ELR (cell line): ENCODE measurements at regions not wholly inside any gene's neighbourhood (a gene's known extent, or its start where the extent isn't known, plus 50 kb on each side); places are given as distances from the start of the nearest gene placed in this dataset.

Source experiments
- DNase-seq: peaks from one replicate; pipeline ENCODE4 v3.0.0-alpha.2; 2015; ENCODE audit warnings: low read depth

DNA sequence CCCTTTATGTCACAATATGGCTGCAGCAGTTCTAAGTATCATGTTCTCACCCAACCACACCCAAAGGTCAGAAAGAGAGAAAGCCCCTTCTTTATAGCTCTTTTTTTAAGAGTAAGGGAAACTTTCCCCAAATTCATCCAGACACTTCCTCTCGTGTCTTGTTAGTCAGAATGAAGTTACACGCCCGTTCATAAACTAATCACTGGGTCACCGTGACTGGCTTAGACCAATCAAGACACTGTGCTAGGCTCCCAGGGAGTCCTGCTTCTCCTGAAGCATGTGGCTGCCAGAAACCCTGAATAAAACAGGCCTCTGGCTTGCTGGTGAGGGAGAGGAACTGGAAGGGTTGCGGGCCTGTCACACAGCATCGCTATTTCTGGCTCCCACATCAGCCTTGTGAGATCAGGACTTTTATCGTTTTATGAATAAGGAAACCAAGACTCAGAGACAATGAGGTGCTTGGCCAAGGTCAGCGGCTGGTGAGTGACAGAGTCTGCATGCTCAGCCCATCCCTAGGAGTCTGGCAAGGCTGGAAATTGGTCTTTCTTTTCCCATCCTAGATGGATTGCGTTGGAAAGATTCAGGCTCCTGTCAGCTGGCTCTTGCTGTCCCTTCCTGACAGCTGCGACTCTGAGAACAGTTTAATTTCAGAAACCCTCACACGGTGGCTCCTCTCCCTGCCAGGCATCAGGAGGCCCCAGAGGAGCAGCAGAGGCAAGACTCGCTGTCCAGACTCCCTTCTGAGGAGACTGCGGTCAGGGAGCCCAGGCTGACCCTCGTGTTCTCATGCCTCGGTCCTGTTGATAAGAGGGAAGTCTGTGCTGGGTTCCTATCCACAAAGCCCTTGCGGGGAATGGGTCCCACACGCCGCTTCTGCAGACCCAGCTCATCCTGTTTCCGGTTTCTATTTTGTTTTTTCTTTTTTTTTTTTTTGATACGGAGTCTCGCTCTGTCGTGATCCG is 104.5 kb upstream of the TAF1B start:
- DNase-seq, result no peak

DNA sequence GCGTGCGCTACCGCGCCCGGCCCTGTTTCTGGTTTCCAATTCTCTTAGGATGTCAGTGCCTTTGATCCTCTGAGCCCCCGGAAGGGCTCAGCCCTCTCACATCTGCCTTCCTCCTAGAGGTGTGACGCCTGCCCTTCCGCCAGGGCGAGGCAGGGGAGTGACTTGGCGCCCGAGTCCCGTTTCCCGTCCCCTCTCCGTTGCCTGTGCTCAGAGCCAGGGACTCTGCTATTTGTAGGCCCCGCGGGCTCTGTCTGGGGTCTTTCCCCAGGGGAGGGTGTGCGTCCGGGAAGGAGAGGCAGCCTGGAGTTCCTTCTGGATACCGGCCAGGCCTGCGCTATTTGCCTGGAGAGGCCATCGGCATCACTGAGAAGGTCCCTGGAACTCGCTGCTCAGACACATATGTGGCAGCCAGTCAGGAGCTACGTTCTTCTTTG is 103.7 kb upstream of the TAF1B start:
- no peak for DNase-seq

DNA sequence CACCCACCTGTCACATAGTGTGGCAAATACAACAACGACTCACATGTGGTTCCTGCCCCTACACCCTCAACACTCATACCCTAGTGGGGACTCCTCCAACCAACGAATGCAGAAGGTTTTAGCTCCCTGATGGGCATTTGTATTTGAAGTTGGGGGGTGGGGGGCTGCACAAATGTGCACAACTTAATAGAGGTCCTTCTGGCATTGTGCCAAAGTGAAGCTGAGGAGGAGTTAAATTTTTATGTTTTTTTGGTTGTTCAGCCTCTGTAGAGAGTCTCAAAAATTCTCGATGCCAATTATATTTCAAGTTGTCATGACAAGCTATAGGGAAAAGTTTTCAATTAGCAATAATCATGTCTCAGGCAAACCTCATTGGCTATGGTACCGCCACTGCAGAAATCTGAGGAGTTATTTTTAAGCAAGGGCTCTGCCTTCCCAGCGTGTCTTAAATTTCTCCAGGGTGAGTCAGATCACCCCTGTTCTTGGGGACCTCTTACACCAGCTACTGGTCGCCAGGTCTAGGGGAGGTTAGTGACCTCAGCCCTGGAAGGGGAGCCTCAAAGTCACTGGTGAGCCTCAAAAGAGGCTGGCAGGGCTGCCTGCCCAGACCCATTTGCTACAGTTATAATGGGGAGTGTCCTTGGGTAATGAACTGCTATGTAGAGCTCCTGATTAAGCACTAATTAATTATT is 102.7 kb upstream of the TAF1B start:
- peak; percentile 30 for DNase-seq

DNA sequence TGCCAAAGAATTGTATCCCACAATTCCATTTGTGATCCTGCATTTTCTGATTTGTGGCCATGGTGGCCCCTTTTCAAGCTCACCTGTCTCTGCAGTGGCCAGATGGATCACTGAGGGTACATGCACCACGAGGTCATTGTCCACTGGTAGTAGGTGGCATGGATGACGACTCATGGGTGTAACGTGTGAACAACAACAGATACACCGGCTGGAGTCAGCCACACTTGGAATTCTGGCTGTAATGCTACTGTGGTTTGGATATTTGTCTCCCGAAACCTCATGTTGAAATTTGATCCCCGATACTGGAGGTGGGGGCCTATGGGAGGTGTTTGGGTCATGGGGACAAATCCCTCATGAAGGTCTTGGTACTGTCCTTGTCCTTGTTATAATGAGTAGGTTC is 102.2 kb upstream of the TAF1B start:
- no peak for DNase-seq

DNA sequence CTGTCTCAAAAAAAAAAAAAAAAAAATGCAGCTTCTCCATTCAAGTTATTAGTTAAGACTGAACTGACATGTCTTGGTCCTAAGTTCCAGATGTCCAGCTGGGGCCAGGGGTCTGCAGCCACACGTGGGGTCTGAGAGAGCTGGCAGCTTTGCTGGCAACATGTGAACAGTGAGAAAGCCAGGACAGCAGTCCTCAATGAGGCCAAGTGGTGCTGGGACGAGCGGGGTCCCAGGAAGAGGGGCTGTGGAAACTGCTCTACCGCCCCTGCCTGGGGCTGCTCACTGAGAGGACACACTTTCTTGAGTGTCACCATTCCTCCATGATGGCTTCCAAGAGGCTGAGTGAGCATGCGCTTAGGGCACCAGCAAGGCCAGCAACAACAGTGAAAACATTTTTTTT is 100.7 kb upstream of the TAF1B start:
- no peak for DNase-seq

DNA sequence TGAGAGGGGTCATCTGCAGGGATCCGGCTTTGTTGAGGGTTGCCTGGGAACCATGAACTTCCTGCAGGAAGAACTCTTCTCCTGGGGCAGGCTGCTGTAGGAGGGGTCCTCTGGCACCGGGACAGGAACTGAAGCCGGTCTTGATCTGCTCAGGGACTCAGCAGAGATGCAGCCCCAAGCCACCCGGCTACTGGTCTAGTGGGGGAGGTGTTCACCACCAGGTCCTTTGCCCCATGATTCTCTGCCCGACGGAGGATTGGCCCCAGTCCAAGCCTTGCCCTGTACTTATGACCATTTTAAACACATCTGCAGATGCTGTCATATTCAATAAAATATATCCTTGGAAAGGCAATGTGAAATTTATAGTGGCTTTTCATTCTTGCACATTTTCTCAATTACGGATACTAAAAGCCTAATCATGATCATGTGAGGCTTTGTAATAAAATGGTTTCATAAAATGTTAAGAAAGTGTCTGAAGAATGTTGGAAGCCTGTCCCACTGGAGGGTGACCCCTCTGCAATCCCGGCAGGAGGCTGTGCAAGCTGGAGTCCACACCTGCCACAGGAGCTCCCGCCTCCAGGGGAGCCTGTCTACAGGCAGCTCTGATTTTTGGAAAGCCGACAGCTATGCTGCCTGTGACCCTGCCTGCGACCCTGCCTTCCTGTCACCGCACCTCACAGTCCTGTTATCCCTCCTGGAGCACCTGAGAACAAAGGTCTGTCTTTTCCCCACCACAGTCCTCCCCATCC is 98.8 kb upstream of the TAF1B start:
- DNase-seq, result no peak

DNA sequence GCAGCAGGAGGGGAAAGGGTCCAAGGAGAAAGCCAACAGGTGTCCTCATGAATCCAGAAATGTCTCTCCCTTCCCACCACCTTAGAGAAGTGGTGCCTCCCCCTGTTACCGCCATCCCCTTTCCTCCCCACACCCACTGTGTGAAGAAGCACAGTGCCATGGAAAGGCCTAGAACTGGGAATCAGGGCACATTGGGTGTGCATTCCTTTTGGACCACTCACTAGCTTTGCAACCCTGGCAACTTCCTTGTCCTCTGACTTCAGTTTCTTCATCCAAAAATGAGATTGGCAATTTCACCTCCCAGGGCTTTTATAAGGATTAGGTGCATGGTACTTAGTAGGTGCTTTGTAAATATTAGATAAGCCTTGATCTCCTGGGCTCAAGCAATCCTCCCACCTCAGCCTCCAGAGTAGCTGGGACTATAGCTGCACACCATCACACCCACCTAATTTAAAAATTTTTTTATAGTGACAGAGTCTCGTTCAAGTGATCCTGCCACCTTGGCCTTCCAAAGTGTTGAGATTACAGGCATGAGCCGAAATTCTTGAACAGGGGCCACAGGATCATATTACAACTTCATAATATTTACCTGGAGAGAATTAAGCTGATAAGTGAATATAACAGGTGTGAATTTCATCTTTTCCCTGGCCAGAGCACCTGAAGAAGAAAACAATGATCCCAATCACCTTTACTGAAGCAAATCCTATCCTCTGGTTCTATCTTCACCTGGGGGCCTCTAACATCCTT is 97.9 kb upstream of the TAF1B start:
- peak; percentile 24 for DNase-seq

DNA sequence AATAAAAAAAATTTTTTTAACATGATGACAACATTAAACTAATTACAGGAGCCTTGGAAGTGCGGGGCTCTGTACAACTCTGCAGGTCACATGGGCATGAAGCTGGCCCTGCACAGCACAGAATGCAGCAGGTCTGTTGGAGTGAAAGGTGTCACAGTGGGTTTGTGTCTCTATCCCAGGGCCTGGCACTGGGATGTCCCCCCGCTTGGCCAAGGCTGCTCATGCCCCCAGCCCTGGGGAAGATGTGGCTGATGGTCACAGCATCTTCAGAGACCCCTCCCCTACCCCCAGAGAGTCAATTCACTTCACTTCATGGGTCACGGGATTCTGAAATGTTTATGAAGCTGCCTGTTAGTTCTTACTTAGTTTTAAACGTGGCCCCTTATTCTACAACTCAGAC is 95.9 kb upstream of the TAF1B start:
- DNase-seq, result no peak

DNA sequence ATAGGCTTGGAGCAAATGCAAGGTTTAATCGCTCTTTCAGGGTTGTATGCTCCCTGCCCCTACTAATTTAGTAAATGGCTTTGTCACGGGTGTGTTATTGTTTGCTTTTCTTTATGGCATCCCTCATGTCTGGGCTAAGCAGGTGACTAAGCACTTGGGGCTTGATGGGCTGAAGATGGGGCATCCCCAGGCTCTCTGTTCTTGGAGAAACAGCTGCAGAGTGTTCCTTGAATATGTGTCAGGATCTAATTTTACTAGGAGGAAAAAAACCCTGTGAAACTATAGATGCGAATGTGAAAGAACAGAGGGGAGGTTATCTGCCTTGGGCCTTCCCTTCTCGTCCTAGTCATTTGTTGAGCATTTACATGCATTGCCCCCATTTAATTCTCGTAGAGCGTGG is 94.7 kb upstream of the TAF1B start:
- DNase-seq, result no peak

DNA sequence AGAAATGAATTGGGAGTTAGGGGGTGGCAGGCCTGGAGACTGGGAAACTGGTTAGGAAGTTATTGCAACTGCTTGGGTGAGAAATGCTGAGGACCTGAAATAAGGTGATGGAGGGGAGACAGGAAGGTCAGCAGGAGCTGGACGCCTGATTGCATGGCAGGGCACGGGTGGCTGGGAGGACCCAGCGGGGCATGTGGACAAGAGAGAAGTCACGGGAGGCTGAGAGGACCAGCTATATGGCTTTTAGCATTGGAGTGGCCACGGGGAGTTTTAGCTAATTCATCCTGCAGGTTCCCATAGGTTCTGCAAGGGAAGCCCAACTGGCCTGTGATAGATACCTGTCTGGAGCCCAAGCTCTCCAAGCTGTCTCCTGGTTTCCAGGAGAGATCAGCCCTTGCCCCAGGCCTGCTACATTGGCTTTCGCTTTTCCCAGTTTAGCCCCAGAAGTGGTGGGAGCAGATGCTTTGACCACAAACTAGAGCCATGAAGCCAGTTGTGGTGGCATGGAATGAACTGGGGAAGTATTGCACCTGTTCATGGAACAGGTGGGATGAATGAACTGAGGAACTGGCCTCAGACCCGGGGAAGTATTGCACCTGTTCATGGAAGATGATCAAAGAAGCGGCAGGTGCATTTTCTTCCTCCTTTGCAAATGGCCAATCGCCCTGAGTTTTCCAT is 93.6 kb upstream of the TAF1B start:
- no peak for DNase-seq

DNA sequence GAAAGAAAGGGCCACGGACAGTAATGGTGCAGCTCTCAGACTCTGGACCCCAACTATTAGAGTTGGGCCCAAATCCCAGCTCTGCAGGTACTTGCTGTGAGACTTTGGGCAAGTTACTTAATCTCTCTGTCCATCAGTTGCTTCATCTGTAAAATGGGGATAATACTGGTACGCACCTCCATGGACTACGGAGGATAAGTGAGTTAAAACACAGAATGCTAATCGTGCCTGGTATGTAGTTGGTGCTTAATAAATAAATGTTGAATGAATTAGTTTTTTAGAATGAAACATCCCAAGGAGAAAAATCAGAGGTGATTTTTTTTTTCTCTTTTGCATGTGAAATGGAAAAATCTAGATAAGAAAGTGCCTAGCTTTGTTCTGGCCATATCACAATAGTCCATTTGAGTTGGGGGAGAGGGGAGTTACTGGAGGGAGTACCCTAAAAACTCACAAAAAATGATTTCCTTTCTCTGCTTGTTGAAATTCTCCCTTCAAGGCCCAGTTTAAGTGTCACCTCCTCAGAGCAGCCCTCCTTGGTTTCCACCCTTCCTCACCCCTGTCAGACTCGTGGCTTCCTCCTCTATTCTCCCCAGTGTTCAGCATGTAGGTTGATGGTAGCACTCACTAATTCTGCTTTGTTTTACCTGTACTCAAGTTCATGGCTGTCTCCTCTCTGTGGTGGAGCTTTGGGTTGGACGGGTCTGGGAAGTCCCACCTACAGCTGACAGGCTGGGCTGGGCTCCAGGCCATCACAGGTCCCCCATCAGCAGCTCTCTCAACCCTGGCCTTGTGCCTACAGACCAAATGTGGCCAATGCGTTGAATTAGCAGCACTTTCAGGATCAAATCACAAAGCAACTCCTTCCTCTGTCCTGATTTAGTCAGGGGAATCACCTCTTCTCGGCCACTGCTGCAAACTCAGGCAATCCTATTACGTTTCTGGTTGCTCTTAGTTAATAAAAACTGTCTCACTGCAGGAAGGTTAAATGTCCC is 92.8 kb upstream of the TAF1B start:
- no peak for DNase-seq

DNA sequence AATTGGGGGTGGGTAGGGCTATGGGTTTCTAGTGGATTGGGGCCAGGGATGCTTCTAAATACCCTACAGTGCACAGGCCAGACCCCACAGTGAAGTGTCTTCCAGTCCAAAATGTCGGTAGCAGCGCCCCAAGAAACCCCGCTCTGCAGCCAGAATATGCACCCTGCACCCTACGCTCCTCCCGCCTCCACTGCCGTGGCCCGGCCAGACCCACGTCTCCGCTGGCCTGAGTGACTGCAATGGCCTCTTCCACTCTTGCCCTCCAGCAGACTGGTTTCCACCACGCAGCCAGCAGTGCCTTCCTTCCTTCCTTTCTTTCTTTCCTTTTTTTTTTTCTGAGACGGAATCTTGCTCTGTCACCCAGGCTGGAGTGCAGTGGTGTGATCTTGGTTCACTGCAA is 91.4 kb upstream of the TAF1B start:
- DNase-seq, result no peak

DNA sequence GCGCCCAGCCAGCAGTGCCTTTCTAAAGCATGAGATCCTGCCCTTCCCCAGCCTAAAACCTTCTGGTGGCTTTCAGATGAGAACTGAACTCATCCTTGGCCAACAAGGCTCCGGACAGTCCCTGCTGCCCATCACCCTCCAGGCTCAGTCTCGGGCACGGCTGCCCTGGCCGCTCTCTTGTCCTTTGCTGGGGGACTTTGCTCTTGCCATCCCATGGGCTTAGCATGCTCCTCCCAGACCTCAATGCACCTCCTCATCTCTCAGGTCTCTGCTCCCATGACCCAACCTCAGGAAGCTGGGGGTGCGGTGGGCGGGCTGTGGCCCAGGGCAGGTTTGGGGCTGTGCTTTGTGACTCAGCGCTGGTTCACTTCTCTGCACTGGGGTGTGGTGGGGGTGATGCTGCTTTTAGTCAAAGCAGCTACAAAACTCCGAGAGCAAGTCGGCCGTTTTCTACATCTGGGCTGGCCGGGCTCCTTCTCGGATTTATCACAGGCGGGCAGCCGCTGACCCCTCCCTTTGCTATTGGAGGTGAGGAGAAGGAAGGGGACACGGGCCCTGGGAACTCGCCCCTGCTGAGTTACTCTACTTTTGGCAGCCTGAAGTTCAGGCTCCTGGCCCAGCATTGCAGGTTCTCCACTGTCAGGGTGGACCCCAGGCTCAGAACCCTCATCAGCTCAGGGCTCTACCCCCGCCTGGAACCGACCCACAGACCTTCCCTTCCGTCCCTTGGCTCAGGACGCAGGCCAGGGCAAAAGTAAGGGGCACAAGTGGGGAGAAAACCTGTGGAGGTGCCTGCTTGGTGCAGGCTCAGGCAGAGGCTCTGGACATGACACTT is 90.6 kb upstream of the TAF1B start:
- peak; percentile 95 for DNase-seq

DNA sequence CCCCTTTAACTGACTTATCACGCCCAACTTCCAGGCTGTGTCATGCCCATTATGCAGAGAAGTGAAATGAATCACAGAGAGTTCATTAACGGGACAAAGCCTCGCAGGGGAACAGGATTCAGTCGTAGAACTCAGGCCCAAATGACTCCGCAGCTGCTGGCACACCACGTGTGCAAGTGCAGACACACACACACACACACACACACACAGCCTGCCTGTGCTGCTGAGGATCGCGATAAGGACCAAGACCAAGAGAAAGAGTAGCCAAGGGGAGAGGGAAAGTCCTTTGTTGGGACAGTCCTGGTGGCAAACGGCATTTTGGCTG is 90.0 kb upstream of the TAF1B start:
- DNase-seq, result peak; percentile 96

DNA sequence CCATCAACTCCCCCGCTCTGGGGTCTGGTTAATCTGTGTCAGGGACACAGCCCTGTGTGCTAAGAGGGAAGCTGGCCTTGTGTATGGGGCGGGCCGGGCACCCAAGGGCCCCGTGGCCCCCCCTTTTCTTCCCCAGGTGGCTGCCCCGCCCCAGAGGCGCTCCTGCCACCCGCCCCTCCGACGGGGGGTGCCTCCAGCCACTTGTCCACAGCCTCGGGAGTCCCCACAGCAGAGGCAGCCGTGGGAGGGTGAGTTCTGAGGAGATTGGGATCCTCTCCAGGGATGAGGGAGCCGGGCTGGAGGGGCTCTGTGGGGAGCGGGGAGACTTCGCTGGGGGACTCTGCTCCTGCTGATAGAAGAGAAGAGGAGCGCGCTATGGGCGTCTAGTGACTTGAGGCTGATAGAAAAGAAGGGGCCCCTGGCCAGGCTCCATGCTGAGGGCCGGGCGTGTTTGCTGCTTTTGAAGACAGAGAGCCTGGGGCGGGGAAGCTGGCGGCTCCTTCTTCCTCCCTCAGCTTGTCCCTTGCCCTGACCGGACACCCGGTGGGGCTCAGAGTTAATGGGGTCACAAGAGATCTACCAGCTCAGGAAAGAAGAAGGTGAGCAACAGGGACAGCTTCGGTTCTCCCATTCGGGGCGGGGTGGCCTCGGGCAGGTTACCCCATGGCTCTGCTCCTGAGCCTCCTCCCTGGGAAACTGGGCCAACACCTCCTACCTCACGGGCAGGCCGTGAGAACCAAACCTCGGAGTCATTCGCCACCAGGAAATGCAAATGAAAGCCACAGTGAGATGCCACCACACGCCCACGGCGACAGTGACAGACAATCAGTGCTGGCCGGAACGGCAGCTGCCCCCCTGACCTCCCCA is 89.4 kb upstream of the TAF1B start:
- DNase-seq, result no peak

DNA sequence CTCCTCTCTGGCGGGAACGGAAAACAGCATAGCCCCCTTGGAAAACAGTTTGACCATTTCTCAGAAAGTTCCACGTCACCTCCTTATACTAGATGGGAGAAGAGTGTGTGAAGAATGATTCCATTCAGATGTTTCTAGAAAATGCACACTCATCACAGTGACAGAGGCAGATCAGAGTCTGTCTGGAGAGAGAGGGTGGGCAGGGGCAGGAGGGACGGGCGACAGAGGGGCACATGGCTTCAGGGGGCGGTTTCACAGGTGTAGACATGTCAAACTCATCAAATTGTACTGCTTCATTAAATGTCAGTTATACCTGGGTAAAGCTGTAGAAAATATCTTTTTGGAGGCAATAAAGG is 88.8 kb upstream of the TAF1B start:
- no peak for DNase-seq

DNA sequence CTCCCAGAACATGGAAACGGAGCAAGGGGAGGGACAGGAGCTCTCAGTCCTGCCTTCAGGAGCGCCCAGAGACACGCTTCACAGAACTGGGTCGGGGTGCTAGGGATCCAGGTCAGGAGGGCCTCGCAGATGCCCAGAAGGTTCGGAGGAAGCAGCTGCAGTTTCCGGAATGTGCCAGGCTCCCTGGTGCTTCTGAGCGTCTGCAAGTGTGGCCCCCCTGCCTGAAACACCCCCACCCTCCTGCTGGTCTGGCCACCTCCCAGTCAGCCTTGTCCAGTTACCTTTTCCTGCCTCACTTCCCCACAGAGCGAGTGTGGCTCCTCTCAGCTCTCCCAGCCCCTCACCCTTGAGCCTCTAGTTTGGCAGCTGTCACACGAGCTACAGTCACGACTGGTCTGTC is 88.3 kb upstream of the TAF1B start:
- no peak for DNase-seq

DNA sequence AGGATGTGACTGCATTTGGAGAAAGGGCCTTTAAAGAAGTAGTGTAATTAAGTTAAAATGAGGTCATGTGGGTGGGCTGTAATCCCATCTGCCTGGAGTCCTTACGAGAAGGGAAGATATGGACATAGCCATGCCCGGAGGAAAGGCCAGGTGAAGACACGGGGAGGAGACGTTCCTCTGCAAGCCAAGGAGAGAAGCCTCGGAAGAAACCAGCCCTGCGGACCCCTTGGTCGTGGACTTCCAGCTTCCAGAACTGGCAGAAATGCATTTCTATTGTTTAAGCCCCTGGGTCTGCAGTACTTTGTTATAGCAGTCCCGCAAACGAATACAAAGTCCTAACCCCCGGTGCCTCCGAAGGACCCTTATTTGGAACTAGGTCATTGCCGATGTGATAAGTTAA is 87.6 kb upstream of the TAF1B start:
- DNase-seq, result no peak
